ENCODE measurements at regions not wholly inside any gene's neighbourhood (a gene's known extent, or its start where the extent isn't known, plus 50 kb on each side); places are given as distances from the start of the nearest gene placed in this dataset.

DNA sequence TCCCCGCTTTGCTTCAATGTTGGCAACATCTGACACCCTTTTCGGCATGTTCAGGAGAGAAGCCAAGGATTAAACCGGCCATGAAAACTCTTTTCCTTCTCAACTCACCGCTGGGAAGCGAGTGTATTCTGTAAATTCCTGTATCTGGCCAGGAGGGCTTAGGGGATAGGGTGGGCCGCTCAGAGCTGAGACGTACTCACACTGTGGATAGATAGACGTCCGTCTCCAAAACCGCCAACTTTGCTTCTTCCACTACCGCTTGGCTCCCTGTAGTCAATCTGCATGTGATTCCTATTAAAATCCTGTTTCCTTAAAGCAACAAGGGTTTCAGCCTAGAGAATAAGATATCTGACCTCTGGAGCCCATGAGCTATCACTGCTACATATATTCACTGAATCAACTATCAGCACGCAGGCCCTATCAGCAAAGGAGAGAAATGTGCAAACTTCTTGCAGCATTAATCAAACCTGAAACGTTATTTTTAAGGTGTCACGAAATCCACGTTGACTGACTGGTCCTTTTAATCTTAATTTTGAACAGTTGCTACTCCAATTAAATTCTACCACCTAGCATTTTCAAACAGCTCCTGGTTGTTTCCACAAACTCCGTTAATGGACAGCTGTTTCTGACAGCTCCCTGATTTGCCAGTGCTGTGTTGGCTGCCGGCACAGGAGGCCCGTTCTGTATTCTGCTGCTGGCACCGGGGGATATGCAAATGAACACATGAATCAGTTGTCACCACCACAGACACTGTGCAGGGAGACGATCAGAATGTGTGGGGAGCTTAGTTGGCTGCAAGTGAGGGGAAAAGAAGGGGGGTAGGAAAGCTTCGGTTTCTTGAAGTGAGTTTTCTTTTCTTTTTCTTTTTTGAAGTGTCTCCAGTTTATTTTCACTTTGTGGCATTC, 438.9 kb upstream of the ARRDC4 start:
- TF ChIP-seq, protein P1, sequence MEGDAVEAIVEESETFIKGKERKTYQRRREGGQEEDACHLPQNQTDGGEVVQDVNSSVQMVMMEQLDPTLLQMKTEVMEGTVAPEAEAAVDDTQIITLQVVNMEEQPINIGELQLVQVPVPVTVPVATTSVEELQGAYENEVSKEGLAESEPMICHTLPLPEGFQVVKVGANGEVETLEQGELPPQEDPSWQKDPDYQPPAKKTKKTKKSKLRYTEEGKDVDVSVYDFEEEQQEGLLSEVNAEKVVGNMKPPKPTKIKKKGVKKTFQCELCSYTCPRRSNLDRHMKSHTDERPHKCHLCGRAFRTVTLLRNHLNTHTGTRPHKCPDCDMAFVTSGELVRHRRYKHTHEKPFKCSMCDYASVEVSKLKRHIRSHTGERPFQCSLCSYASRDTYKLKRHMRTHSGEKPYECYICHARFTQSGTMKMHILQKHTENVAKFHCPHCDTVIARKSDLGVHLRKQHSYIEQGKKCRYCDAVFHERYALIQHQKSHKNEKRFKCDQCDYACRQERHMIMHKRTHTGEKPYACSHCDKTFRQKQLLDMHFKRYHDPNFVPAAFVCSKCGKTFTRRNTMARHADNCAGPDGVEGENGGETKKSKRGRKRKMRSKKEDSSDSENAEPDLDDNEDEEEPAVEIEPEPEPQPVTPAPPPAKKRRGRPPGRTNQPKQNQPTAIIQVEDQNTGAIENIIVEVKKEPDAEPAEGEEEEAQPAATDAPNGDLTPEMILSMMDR (IDR thresholded peaks at IDR 0.05), result no peak
- TF ChIP-seq POLR2A (IDR thresholded peaks at IDR 0.05), result no peak
